ENCODE measurements at regions not wholly inside any gene's neighbourhood (a gene's known extent, or its start where the extent isn't known, plus 50 kb on each side); places are given as distances from the start of the nearest gene placed in this dataset.

GRCh38 chr2:187879491-187879890 lies 325.3 kb upstream of the TFPI start:
- ChIA-PET POLR2A (ENCODE audit: unreplicated experiment) (no interaction called here), CTCF (no interaction called here)
- Histone ChIP-seq H2BK15ac (ENCODE audit: low read depth, low read length) (no peak overlapping the region), H3K27ac (ENCODE audit: insufficient read depth, low read length) (no peak overlapping the region), H3K14ac (replicated peaks; ENCODE audit: low read depth, low read length) (no peak overlapping the region), H3K9me3 (ENCODE audit: control insufficient read depth, insufficient read depth, low read length) (no peaks in the 10 kb centered on the region), H3K4me2 (ENCODE audit: low read depth, low read length) (no peak overlapping the region), H2AK9ac (replicated peaks; ENCODE audit: low read depth, low read length, poor library complexity) (no peak overlapping the region), H2AK5ac (ENCODE audit: low read depth, low read length) (no peak overlapping the region), H3K27me3 (ENCODE audit: control insufficient read depth, insufficient read depth, low read length) (no peaks in the 10 kb centered on the region), H4K91ac (ENCODE audit: insufficient read depth, low read depth, low read length) (no peak overlapping the region), H3K23ac (ENCODE audit: low read depth, low read length) (no peak overlapping the region), H3K9me1 (ENCODE audit: insufficient read depth, low read length) (no peaks in the 10 kb centered on the region), H3K9ac (ENCODE audit: low read depth, low read length) (no peak overlapping the region), H3K4me1 (ENCODE audit: control insufficient read depth, insufficient read depth, low read length) (no peaks in the 10 kb centered on the region), H2AFZ (replicated peaks; ENCODE audit: low read length, poor library complexity) (no peak overlapping the region), H3K18ac (ENCODE audit: low read depth, low read length) (no peak overlapping the region), H3K4ac (ENCODE audit: low read depth, low read length) (no peak overlapping the region), H2BK5ac (ENCODE audit: low read depth, low read length, poor library complexity, severe bottlenecking) (no peak overlapping the region), H4K5ac (ENCODE audit: low read depth, low read length) (no peak overlapping the region), H4K8ac (ENCODE audit: low read depth in 2 of 2, low read length in 2 of 2) (no peak overlapping the region), H3K4me3 (ENCODE audit: insufficient read depth, low read depth, low read length) (no peak overlapping the region), H4K20me1 (ENCODE audit: insufficient read depth, low read length) (no peaks in the 10 kb centered on the region), H3K79me1 (ENCODE audit: low read depth in 1 of 2, low read length in 2 of 2) (no peaks in the 10 kb centered on the region), H2BK20ac (ENCODE audit: low read depth, low read length) (no peak overlapping the region), H3K36me3 (ENCODE audit: control insufficient read depth, insufficient read depth, low read length) (no peaks in the 10 kb centered on the region), H3K56ac (ENCODE audit: extremely low read depth, insufficient read depth, low read length) (no peak overlapping the region), H2BK120ac (ENCODE audit: low read depth, low read length) (no peak overlapping the region)
- intact Hi-C loops (cut with micrococcal nuclease) (no loop called here), dilution Hi-C loops (cut with HindIII; ENCODE audit: low sequenced_read_pairs, unreplicated experiment) (no loop called here), in situ Hi-C loops (cut with MboI; ENCODE audit: low sequenced_read_pairs) (no loop called here)
- no peak for DNase-seq
- no CpG with 5 or more reads among the region's 7 CpGs for WGBS, 2 experiments (ENCODE audit: extremely low coverage in 2 of 2, insufficient read length in 1 of 2)
- no peak for ATAC-seq (ENCODE audit: low read depth)
- TF ChIP-seq CEBPB (IDR thresholded peaks at IDR 0.05; ENCODE audit: low read depth, low read length) (no peak), RCOR1 (IDR thresholded peaks at IDR 0.05; ENCODE audit: insufficient replicate concordance, low read length) (no peak), USF2 (IDR thresholded peaks at IDR 0.05; ENCODE audit: low read depth, low read length) (no peak), ELK1 (IDR thresholded peaks at IDR 0.05; ENCODE audit: borderline replicate concordance, low read depth, low read length) (no peak), MXI1 (IDR thresholded peaks at IDR 0.05; ENCODE audit: borderline replicate concordance, low read depth, low read length) (no peak), BHLHE40 (IDR thresholded peaks at IDR 0.05; ENCODE audit: low read depth, low read length) (no peak), RFX5 (IDR thresholded peaks at IDR 0.05; ENCODE audit: low read depth, low read length) (no peak), RAD21 (IDR thresholded peaks at IDR 0.05; ENCODE audit: low read length) (no peak), FOS (IDR thresholded peaks at IDR 0.05; ENCODE audit: low read depth, low read length) (no peak), MAFK (IDR thresholded peaks at IDR 0.05; ENCODE audit: low read depth, low read length) (no peak), POLR2A (IDR thresholded peaks at IDR 0.05; ENCODE audit: low read depth, low read length) (no peak)
- BruUV-seq (replicated peaks) = no TSS peak
